ENCODE measurements at regions not wholly inside any gene's neighbourhood (a gene's known extent, or its start where the extent isn't known, plus 50 kb on each side); places are given as distances from the start of the nearest gene placed in this dataset.

DNA sequence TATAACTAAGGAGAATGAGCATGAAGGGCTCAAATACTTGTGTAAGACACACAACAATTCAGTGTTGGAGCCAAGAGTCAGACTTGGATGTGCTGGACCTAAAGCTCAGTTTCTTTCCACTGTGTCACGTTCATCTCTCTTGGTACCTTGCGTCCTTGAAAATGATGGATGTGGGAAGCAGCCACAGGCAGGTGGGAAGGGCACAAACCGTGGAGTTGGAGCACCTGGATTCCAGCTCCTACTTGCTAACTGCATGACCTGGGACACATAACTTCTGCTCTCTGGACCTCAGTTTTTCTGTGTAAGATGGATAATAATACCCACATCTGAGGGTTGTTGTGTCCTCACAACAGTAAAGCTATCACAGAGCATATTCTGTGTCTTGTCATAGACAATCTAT, 53.1 kb upstream of the PPP1CB start:
- Histone ChIP-seq H3K4me1 (replicated peaks in 1 of 2) (peaks cover 0 to 6% of the 10 kb centered on the region in 2 donors), H3K9me3 (replicated peaks in 1 of 3) (no peaks in the 10 kb centered on the region), H3K27ac (no peak overlapping the region), H3K36me3 (replicated peaks in 1 of 2) (no peaks in the 10 kb centered on the region), H3K27me3 (no peaks in the 10 kb centered on the region), H3K4me3 (no peak overlapping the region)
- WGBS, 4 donors, result 67 to 87% (median 80%) methylated on average over 3 of the region's 3 CpGs
- TF ChIP-seq POLR2A (IDR thresholded peaks at IDR 0.05), result no peak
- intact Hi-C loops (cut with DNase I), result no loop called here
- no peak for DNase-seq

Data from adrenal gland (tissue), 9 donors.